GM23248 (cell line): ENCODE measurements at regions not wholly inside any gene's neighbourhood (a gene's known extent, or its start where the extent isn't known, plus 50 kb on each side); places are given as distances from the start of the nearest gene placed in this dataset.

Source experiments
- DNase-seq: peaks from one replicate; pipeline ENCODE4 v3.0.0-alpha.2; 2015
- H2AFZ ChIP-seq: fragments of 200-600 bp; sonication (generic); 2 replicates; pipeline ENCODE4 v1.6.1; 2016; ENCODE audit warnings: antibody characterized with exemption
- H3F3A ChIP-seq: fragments of 200-600 bp; sonication (generic); 2 replicates; pipeline ENCODE4 v1.6.1; 2016; ENCODE audit warnings: mild to moderate bottlenecking, antibody characterized with exemption, mixed run types; ENCODE audit not compliant: insufficient read depth
- H3K27ac ChIP-seq: fragments of 200-600 bp; sonication (generic); 2 replicates; pipeline ENCODE4 v1.5.1; 2016; ENCODE audit warnings: mild to moderate bottlenecking
- H3K27me3 ChIP-seq: fragments of 200-600 bp; sonication (generic); replicated peaks from 2 replicates; pipeline ENCODE4 v1.6.1; 2016; ENCODE audit warnings: mild to moderate bottlenecking; ENCODE audit not compliant: insufficient read depth
- H3K36me3 ChIP-seq: fragments of 200-600 bp; sonication (generic); 2 replicates; pipeline ENCODE4 v1.6.1; 2016; ENCODE audit warnings: low read depth, mild to moderate bottlenecking
- H3K4me1 ChIP-seq: fragments of 200-600 bp; sonication (generic); 2 replicates; pipeline ENCODE4 v1.6.1; 2016; ENCODE audit warnings: mild to moderate bottlenecking; ENCODE audit not compliant: insufficient read depth
- H3K4me2 ChIP-seq: fragments of 200-600 bp; sonication (generic); one replicate; pipeline ENCODE4 v1.6.1; 2016; ENCODE audit warnings: mild to moderate bottlenecking; ENCODE audit not compliant: unreplicated experiment
- H3K4me3 ChIP-seq: fragments of 200-600 bp; sonication (generic); 2 replicates; pipeline ENCODE4 v1.5.1; 2016; ENCODE audit warnings: mild to moderate bottlenecking
- H3K79me2 ChIP-seq: fragments of 200-600 bp; sonication (generic); 2 replicates; pipeline ENCODE4 v1.6.1; 2016; ENCODE audit warnings: mild to moderate bottlenecking; ENCODE audit not compliant: insufficient read depth
- H3K9ac ChIP-seq: fragments of 200-600 bp; sonication (generic); 2 replicates; pipeline ENCODE4 v1.6.1; 2016; ENCODE audit warnings: mild to moderate bottlenecking
- H3K9me2 ChIP-seq: fragments of 200-600 bp; sonication (generic); 2 replicates; pipeline ENCODE4 v1.6.1; 2016; ENCODE audit warnings: mixed run types, mild to moderate bottlenecking, moderate library complexity; ENCODE audit not compliant: insufficient read depth
- H3K9me3 ChIP-seq: fragments of 200-600 bp; sonication (generic); one replicate; pipeline ENCODE4 v1.6.1; 2017; ENCODE audit warnings: low read depth
- H4K20me1 ChIP-seq: fragments of 200-600 bp; sonication (generic); 2 replicates; pipeline ENCODE4 v1.6.0; 2016; ENCODE audit not compliant: insufficient read depth
- EZH2 ChIP-seq: fragments of 200-600 bp; sonication (generic); IDR thresholded peaks from 2 replicates; pipeline ENCODE4 v1.6.1; 2018; ENCODE audit warnings: antibody characterized with exemption, mild to moderate bottlenecking; ENCODE audit not compliant: insufficient read depth, poor library complexity, severe bottlenecking
- EZH2phosphoT487 ChIP-seq: fragments of 200-600 bp; sonication (generic); IDR thresholded peaks from 2 replicates; pipeline ENCODE4 v1.6.1; 2018; ENCODE audit warnings: antibody characterized with exemption, moderate library complexity, mild to moderate bottlenecking, low read depth; ENCODE audit not compliant: insufficient read depth
- WGBS, 2 experiments: methylation state at CpG; one replicate each; pipeline ENCODE4 v1.1.6; 2015 to 2017; ENCODE audit warnings: low lambda C conversion rate in 2 of 2, low coverage in 1 of 2; ENCODE audit errors: missing lambda C conversion rate in 2 of 2; 5-methylcytosine and 5-hydroxymethylcytosine counted together
- in situ Hi-C: fragments of 300-500 bp; cut with MboI; formaldehyde crosslinking; loops from 2 replicates; pipeline ENCODE4 v1.15.0; 2020

GRCh38 chr1:14420686-14421085, 177.8 kb upstream of the KAZN start:
- H3K4me2 ChIP-seq = no peak overlapping the region
- no peaks in the 10 kb centered on the region for H3K4me1 ChIP-seq
- H3K4me3 ChIP-seq = no peak overlapping the region
- H3K9me3 ChIP-seq = no peaks in the 10 kb centered on the region
- no peak for TF ChIP-seq EZH2
- TF ChIP-seq EZH2phosphoT487 = no peak
- in situ Hi-C loops = no loop called here
- no peaks in the 10 kb centered on the region for H3K79me2 ChIP-seq
- H3F3A ChIP-seq = no peaks in the 10 kb centered on the region
- H3K9ac ChIP-seq = no peak overlapping the region
- H3K27ac ChIP-seq = no peak overlapping the region
- H3K9me2 ChIP-seq = no peaks in the 10 kb centered on the region
- DNase-seq = no peak
- no peaks in the 10 kb centered on the region for H3K27me3 ChIP-seq
- no peaks in the 10 kb centered on the region for H3K36me3 ChIP-seq
- 93 to 96% methylated on average over 11 to 21 of the region's 26 CpGs for WGBS, 2 experiments
- no peak overlapping the region for H2AFZ ChIP-seq
- no peaks in the 10 kb centered on the region for H4K20me1 ChIP-seq

DNA sequence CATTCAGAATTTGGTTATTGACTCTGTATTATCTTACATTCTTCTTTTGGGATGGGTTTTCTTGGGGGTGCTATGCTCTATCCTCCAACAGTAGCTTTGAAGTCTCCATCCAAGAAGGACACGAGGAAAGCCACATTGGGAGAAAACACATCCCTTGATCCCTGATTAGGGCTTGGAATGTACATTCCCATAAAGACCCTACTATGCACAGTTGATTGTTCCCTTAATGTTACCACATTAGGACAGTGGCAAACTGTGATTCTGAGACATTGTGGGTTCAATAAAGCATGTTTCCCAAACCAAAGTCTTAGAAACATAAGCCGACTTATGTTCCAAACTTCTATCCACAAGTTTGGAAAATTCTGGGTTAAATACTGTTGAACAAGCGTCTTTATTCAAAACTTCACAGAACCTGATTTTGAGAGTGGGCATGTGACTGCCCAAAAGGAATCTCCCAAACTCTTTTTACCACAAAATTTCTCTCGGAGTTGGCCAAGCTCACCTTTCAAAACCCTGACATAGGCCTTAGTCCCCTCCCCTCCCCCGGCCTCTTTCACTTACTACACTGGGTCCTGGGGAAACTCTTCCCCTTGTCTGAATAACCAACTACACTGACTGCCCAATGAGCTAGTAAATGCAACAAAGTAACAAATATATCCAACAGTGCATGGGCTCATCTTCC, 177.0 kb upstream of the KAZN start:
- no peaks in the 10 kb centered on the region for H3F3A ChIP-seq
- no peak overlapping the region for H3K4me3 ChIP-seq
- H3K36me3 ChIP-seq = no peaks in the 10 kb centered on the region
- WGBS, 2 experiments = 88 to 92% methylated on average over 5 of the region's 5 CpGs
- H3K4me2 ChIP-seq = no peak overlapping the region
- no peaks in the 10 kb centered on the region for H3K79me2 ChIP-seq
- no peaks in the 10 kb centered on the region for H3K9me3 ChIP-seq
- in situ Hi-C loops = no loop called here
- no peak overlapping the region for H3K9ac ChIP-seq
- H3K4me1 ChIP-seq = no peaks in the 10 kb centered on the region
- no peaks in the 10 kb centered on the region for H3K27me3 ChIP-seq
- H2AFZ ChIP-seq = no peak overlapping the region
- H4K20me1 ChIP-seq = no peaks in the 10 kb centered on the region
- no peak for TF ChIP-seq EZH2phosphoT487
- no peak for TF ChIP-seq EZH2
- no peak for DNase-seq
- H3K9me2 ChIP-seq = no peaks in the 10 kb centered on the region
- no peak overlapping the region for H3K27ac ChIP-seq

DNA sequence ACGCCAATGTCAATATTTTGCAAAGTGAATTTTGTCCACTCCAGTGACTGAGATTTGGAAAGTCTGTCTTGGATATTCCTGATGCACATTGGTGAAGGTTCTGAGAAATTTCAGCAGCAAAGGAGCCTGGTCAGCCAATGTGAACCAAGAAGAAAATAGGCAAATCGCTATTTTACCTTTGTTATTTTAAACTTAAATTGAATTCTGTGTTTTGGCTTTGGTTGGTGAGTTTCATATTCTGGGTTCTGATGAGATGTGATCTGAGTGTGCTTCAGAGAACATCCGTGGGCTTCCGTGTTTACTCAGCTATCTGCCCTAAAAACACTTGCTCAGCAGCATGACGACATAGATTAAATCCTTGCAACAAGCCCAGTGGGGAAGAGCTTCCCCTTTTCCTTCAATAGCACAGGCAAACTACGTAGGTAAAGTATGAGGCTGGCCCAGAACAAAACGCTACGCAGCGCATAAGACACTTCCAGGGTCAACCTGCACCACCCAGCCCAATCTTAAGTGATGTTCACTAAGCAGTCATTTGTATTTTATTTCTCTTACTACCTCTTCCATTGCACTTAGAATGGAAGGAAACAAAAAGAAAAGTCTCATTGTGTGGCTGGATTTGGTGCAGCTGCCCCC, 176.4 kb upstream of the KAZN start:
- Histone ChIP-seq H2AFZ (no peak overlapping the region), H3K9me2 (no peaks in the 10 kb centered on the region), H3K9ac (no peak overlapping the region), H3K4me2 (no peak overlapping the region), H3K4me1 (no peaks in the 10 kb centered on the region), H3K27ac (no peak overlapping the region), H3K27me3 (no peaks in the 10 kb centered on the region), H3K4me3 (no peak overlapping the region), H4K20me1 (no peaks in the 10 kb centered on the region), H3K9me3 (no peaks in the 10 kb centered on the region), H3K36me3 (no peaks in the 10 kb centered on the region), H3K79me2 (no peaks in the 10 kb centered on the region), H3F3A (no peaks in the 10 kb centered on the region)
- WGBS, 2 experiments = 93% methylated on average over 9 of the region's 9 CpGs
- no peak for DNase-seq
- TF ChIP-seq EZH2phosphoT487 (no peak), EZH2 (no peak)
- in situ Hi-C loops = no loop called here

DNA sequence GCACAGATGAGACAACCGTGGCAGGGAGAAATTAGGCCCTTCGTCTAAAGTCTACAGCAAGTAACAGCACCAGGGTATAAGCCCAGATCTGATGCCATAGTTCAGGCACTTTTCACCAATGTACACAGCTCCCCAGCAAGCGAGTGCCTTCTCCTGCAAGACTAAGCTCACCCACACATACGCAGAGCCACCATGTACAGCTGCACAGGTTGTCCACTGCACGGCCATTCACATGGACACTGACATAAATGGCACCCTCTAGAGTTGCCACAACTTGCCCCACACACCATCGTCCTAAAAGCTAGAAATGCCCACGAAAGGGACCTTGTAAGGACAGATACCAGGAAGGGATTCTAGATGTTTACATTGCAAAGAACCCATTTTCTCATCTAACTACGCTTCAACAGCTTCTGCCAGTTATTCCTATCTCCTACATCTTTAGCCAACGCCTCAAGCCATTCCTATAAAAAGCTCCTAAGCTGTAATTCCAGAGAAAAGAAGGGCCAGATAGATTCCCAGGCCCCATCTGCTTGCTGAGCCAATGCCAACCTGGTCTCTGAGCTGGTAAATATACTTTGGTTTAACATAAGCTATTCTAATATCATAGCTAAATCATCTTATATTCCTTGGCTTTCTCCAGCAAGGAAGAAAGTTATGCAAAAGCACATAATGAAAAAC, 174.0 kb upstream of the KAZN start:
- no peaks in the 10 kb centered on the region for H4K20me1 ChIP-seq
- no peak for DNase-seq
- H3K9ac ChIP-seq = no peak overlapping the region
- no peak overlapping the region for H3K4me2 ChIP-seq
- in situ Hi-C loops = no loop called here
- H3K9me2 ChIP-seq = no peaks in the 10 kb centered on the region
- no peak overlapping the region for H3K27ac ChIP-seq
- H3K4me1 ChIP-seq = no peaks in the 10 kb centered on the region
- H2AFZ ChIP-seq = no peak overlapping the region
- H3K4me3 ChIP-seq = no peak overlapping the region
- no peaks in the 10 kb centered on the region for H3F3A ChIP-seq
- H3K27me3 ChIP-seq = no peaks in the 10 kb centered on the region
- TF ChIP-seq EZH2 = no peak
- no peak for TF ChIP-seq EZH2phosphoT487
- 84% methylated on average over 9 of the region's 9 CpGs for WGBS, 2 experiments
- H3K79me2 ChIP-seq = no peaks in the 10 kb centered on the region
- H3K9me3 ChIP-seq = no peaks in the 10 kb centered on the region
- no peaks in the 10 kb centered on the region for H3K36me3 ChIP-seq
